ENCODE measurements at regions not wholly inside any gene's neighbourhood (a gene's known extent, or its start where the extent isn't known, plus 50 kb on each side); places are given as distances from the start of the nearest gene placed in this dataset.

- DNase-seq (ENCODE audit: low spot score): no peak
Observed at GRCh38 chr9:93829271-93830011, 125.7 kb downstream of the BARX1 start.

GRCh38 chr9:93828331-93829097, 126.6 kb downstream of the BARX1 start:
- no peak for DNase-seq (ENCODE audit: low spot score)

- DNase-seq (ENCODE audit: low spot score): peak; percentile 69
Observed at GRCh38 chr9:93827545-93828330, 127.4 kb downstream of the BARX1 start.

- no peak for DNase-seq (ENCODE audit: low spot score)
Observed at GRCh38 chr9:93826905-93827544, 128.1 kb downstream of the BARX1 start.

- no peak for DNase-seq (ENCODE audit: low spot score)
Observed at GRCh38 chr9:93826209-93826608, 128.9 kb downstream of the BARX1 start.

GRCh38 chr9:93825348-93826115, 129.6 kb downstream of the BARX1 start:
- no peak for DNase-seq (ENCODE audit: low spot score)

GRCh38 chr9:93824386-93825294, 130.5 kb downstream of the BARX1 start:
- DNase-seq (ENCODE audit: low spot score): no peak

GRCh38 chr9:93823245-93824072, 131.7 kb downstream of the BARX1 start:
- no peak for DNase-seq (ENCODE audit: low spot score)

GRCh38 chr9:93822229-93822628, 132.9 kb downstream of the BARX1 start:
- no peak for DNase-seq (ENCODE audit: low spot score)

GRCh38 chr9:93821307-93821703, 133.8 kb downstream of the BARX1 start:
- no peak for DNase-seq (ENCODE audit: low spot score)

GRCh38 chr9:93820667-93821306, 134.4 kb downstream of the BARX1 start:
- peak; percentile 54 for DNase-seq (ENCODE audit: low spot score)

GRCh38 chr9:93819905-93820304, 135.2 kb downstream of the BARX1 start:
- no peak for DNase-seq (ENCODE audit: low spot score)

- DNase-seq (ENCODE audit: low spot score): no peak
Observed at GRCh38 chr9:93818827-93819472, 136.2 kb downstream of the BARX1 start.

- no peak for DNase-seq (ENCODE audit: low spot score)
Observed at GRCh38 chr9:93818237-93818636, 136.9 kb downstream of the BARX1 start.

- no peak for DNase-seq (ENCODE audit: low spot score)
Observed at GRCh38 chr9:93815677-93816076, 139.5 kb downstream of the BARX1 start.

GRCh38 chr9:93815135-93815534, 140.0 kb downstream of the BARX1 start:
- DNase-seq (ENCODE audit: low spot score): no peak

GRCh38 chr9:93814077-93814956, 140.8 kb downstream of the BARX1 start:
- DNase-seq (ENCODE audit: low spot score): no peak

Measured in RKO (cell line).